ENCODE measurements at regions not wholly inside any gene's neighbourhood (a gene's known extent, or its start where the extent isn't known, plus 50 kb on each side); places are given as distances from the start of the nearest gene placed in this dataset.
A peak's percentile ranks its signal among the peaks of the same experiment; 100 is the strongest.
"Not testable (repeated sequence)": the region's sequence is repeated elsewhere in the genome, so short reads cannot be mapped to it uniquely, and the experiment has no call there.

GRCh38 chr13:56615572-56615971 lies 525.1 kb upstream of the PRR20A start:
- no peak overlapping the region for H3K27ac ChIP-seq (ENCODE audit: low read depth in 1 of 2, low read length in 2 of 2)
- H3K9me3 ChIP-seq (ENCODE audit: control insufficient read depth, low read length) = no peaks in the 10 kb centered on the region
- H3K4me1 ChIP-seq (ENCODE audit: control insufficient read depth in 1 of 2, insufficient read depth in 2 of 2, low read length in 2 of 2) = no peaks in the 10 kb centered on the region
- H3K36me3 ChIP-seq (ENCODE audit: control insufficient read depth in 1 of 2, insufficient read depth in 2 of 2, low read length in 1 of 2) = no peaks in the 10 kb centered on the region
- no peak for DNase-seq
- ATAC-seq (ENCODE audit: low FRiP score) = no peak
- H3K4me3 ChIP-seq (ENCODE audit: low read length in 2 of 2) = no peak overlapping the region
- 87 to 88% methylated on average over 4 of the region's 4 CpGs for WGBS, 2 donors
- intact Hi-C loops (cut with DNase I) = no loop called here
- no peaks in the 10 kb centered on the region for H3K27me3 ChIP-seq (ENCODE audit: control insufficient read depth in 1 of 2, insufficient read depth in 2 of 2, low read length in 1 of 2)

DNA sequence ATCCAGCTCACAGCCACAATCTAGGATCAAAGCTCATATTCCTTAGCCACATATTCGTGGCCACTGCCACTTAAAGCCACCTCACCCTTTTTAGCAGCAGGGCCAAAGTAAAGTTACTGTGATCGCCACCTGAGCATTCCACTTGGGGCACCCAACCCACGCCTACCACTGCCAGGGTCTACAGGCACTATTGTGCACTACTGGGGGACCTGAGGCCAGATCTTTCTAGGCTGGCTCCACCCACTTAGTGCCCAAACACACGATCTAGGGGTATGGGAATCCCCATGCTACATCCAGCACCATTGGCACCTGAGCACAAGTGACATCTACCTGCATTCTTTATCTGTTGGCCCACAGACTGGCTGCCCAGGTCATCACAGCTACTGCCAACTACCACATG lies 517.9 kb upstream of the PRR20A start:
- Histone ChIP-seq H3K4me1 (ENCODE audit: control insufficient read depth in 1 of 2, insufficient read depth in 2 of 2, low read length in 2 of 2) (no peaks in the 10 kb centered on the region), H3K27ac (ENCODE audit: low read depth in 1 of 2, low read length in 2 of 2) (no peak overlapping the region), H3K27me3 (ENCODE audit: control insufficient read depth in 1 of 2, insufficient read depth in 2 of 2, low read length in 1 of 2) (no peaks in the 10 kb centered on the region), H3K9me3 (ENCODE audit: control insufficient read depth, low read length) (peaks cover 4% of the 10 kb centered on the region), H3K36me3 (ENCODE audit: control insufficient read depth in 1 of 2, insufficient read depth in 2 of 2, low read length in 1 of 2) (no peaks in the 10 kb centered on the region), H3K4me3 (ENCODE audit: low read length in 2 of 2) (no peak overlapping the region)
- no peak for DNase-seq
- 81 to 83% methylated on average over 4 of the region's 4 CpGs for WGBS, 2 donors
- intact Hi-C loops (cut with DNase I) = no loop called here
- ATAC-seq (ENCODE audit: low FRiP score) = no peak

- intact Hi-C loops (cut with DNase I); H3K27me3 ChIP-seq (ENCODE audit: control insufficient read depth in 1 of 2, insufficient read depth in 2 of 2, low read length in 1 of 2); ATAC-seq (ENCODE audit: low FRiP score); H3K36me3 ChIP-seq (ENCODE audit: control insufficient read depth in 1 of 2, insufficient read depth in 2 of 2, low read length in 1 of 2); H3K9me3 ChIP-seq (ENCODE audit: control insufficient read depth, low read length); H3K4me1 ChIP-seq (ENCODE audit: control insufficient read depth in 1 of 2, insufficient read depth in 2 of 2, low read length in 2 of 2); H3K4me3 ChIP-seq (ENCODE audit: low read length in 2 of 2); H3K27ac ChIP-seq (ENCODE audit: low read depth in 1 of 2, low read length in 2 of 2): not testable (repeated sequence)
- WGBS, 2 donors = 80 to 84% methylated on average over 6 of the region's 6 CpGs
- peak in 1 of 2 donors; percentile 58 for DNase-seq
Observed at GRCh38 chr13:56628886-56629285, 511.8 kb upstream of the PRR20A start.

DNA sequence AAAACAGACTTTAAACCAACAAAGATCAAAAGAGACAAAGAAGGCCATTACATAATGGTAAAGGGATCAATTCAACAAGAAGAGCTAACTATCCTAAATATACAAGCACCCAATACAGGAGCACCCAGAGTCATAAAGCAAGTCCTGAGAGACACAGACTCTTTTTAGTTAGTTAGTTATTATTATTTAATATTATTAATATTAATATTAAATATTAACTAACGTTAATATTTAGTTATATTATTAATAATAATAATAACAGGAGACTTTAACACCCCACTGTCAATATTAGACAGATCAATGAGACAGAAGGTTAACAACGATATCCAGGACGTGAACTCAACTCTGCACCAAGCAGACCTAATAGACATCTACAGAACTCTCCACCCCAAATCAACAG lies 509.7 kb upstream of the PRR20A start:
- intact Hi-C loops (cut with DNase I); ATAC-seq (ENCODE audit: low FRiP score); H3K27ac ChIP-seq (ENCODE audit: low read depth in 1 of 2, low read length in 2 of 2); H3K4me3 ChIP-seq (ENCODE audit: low read length in 2 of 2); DNase-seq; H3K27me3 ChIP-seq (ENCODE audit: control insufficient read depth in 1 of 2, insufficient read depth in 2 of 2, low read length in 1 of 2); H3K4me1 ChIP-seq (ENCODE audit: control insufficient read depth in 1 of 2, insufficient read depth in 2 of 2, low read length in 2 of 2); H3K9me3 ChIP-seq (ENCODE audit: control insufficient read depth, low read length); H3K36me3 ChIP-seq (ENCODE audit: control insufficient read depth in 1 of 2, insufficient read depth in 2 of 2, low read length in 1 of 2): not testable (repeated sequence)
- 71 to 88% methylated on average over 3 of the region's 3 CpGs for WGBS, 2 donors

DNA sequence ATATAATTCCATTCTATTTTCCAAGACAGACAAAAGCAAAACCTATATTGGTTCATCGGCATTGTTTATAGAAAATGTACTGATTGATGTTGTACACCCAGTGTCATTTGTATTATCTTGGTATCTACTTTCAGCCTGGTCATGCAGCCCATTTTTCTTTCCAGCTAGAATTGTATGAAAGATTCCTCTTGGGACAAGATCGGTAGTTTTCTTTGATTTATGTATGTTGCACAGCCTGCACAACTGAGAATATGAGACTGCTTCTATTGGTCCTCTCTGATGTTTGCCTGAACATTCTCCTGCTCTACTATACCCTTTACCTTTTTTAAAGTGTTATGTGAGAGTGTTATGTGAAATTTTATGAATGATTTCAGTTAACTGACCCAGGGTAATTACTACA lies 487.7 kb upstream of the PRR20A start:
- intact Hi-C loops (cut with DNase I) = no loop called here

DNA sequence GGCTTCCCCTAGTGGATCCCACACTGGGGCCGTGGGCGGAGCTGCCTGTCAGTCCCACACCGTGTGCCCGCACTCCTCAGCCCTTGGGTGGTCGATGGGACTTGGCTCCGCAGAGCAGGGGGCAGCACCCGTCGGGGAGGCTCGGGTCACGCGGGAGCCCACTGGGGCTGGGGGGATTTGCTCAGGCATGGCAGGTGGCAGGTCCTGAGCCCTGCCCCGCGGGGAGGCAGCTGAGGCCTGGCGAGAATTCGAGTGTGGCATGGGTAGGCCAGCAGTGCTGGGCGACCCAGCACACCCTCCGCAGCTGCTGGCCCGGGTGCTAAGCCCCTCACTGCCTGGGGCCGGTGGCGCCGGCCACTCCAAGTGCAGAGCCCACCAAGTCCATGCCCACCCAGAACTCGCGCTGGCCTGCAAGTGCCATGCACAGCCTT lies 481.7 kb upstream of the PRR20A start:
- no peak for ATAC-seq (ENCODE audit: low FRiP score)
- Histone ChIP-seq H3K4me3 (ENCODE audit: low read length in 2 of 2) (no peak overlapping the region), H3K4me1 (ENCODE audit: control insufficient read depth in 1 of 2, insufficient read depth in 2 of 2, low read length in 2 of 2) (no peaks in the 10 kb centered on the region), H3K36me3 (ENCODE audit: control insufficient read depth in 1 of 2, insufficient read depth in 2 of 2, low read length in 1 of 2) (no peaks in the 10 kb centered on the region), H3K27me3 (ENCODE audit: control insufficient read depth in 1 of 2, insufficient read depth in 2 of 2, low read length in 1 of 2) (no peaks in the 10 kb centered on the region), H3K27ac (ENCODE audit: low read depth in 1 of 2, low read length in 2 of 2) (no peak overlapping the region), H3K9me3 (ENCODE audit: control insufficient read depth, low read length) (no peaks in the 10 kb centered on the region)
- intact Hi-C loops (cut with DNase I) = no loop called here
- no peak for DNase-seq
- WGBS, 2 donors = 96% methylated on average over 23 of the region's 23 CpGs

More for the DNA sequence above, 487.7 kb upstream of the PRR20A start:
- no peak for DNase-seq
- Histone ChIP-seq H3K27me3 (ENCODE audit: control insufficient read depth in 1 of 2, insufficient read depth in 2 of 2, low read length in 1 of 2) (no peaks in the 10 kb centered on the region), H3K9me3 (ENCODE audit: control insufficient read depth, low read length) (no peaks in the 10 kb centered on the region), H3K27ac (ENCODE audit: low read depth in 1 of 2, low read length in 2 of 2) (no peak overlapping the region), H3K4me1 (ENCODE audit: control insufficient read depth in 1 of 2, insufficient read depth in 2 of 2, low read length in 2 of 2) (no peaks in the 10 kb centered on the region), H3K4me3 (ENCODE audit: low read length in 2 of 2) (no peak overlapping the region), H3K36me3 (ENCODE audit: control insufficient read depth in 1 of 2, insufficient read depth in 2 of 2, low read length in 1 of 2) (no peaks in the 10 kb centered on the region)
- ATAC-seq (ENCODE audit: low FRiP score) = no peak
- 40 to 43% methylated on average over 2 of the region's 2 CpGs for WGBS, 2 donors

- no peak for DNase-seq
- no peaks in the 10 kb centered on the region for H3K27me3 ChIP-seq (ENCODE audit: control insufficient read depth in 1 of 2, insufficient read depth in 2 of 2, low read length in 1 of 2)
- H3K27ac ChIP-seq (ENCODE audit: low read depth in 1 of 2, low read length in 2 of 2) = no peak overlapping the region
- no peaks in the 10 kb centered on the region for H3K9me3 ChIP-seq (ENCODE audit: control insufficient read depth, low read length)
- 79 to 81% methylated on average over 2 of the region's 2 CpGs for whole genome bisulfite sequencing, 2 donors
- H3K4me3 ChIP-seq (ENCODE audit: low read length in 2 of 2) = no peak overlapping the region
- H3K4me1 ChIP-seq (ENCODE audit: control insufficient read depth in 1 of 2, insufficient read depth in 2 of 2, low read length in 2 of 2) = no peaks in the 10 kb centered on the region
- intact Hi-C loops (cut with DNase I) = no loop called here
- no peak for ATAC-seq (ENCODE audit: low FRiP score)
- no peaks in the 10 kb centered on the region for H3K36me3 ChIP-seq (ENCODE audit: control insufficient read depth in 1 of 2, insufficient read depth in 2 of 2, low read length in 1 of 2)
Observed at GRCh38 chr13:56670563-56670962, 470.2 kb upstream of the PRR20A start.

- H3K4me1 ChIP-seq (ENCODE audit: control insufficient read depth in 1 of 2, insufficient read depth in 2 of 2, low read length in 2 of 2) = no peaks in the 10 kb centered on the region
- H3K9me3 ChIP-seq (ENCODE audit: control insufficient read depth, low read length) = no peaks in the 10 kb centered on the region
- 19 to 23% methylated on average over 1 of the region's 1 CpG for WGBS, 2 donors
- no peaks in the 10 kb centered on the region for H3K27me3 ChIP-seq (ENCODE audit: control insufficient read depth in 1 of 2, insufficient read depth in 2 of 2, low read length in 1 of 2)
- no peak overlapping the region for H3K4me3 ChIP-seq (ENCODE audit: low read length in 2 of 2)
- ATAC-seq (ENCODE audit: low FRiP score) (no peak), DNase-seq (no peak)
- intact Hi-C loops (cut with DNase I) = no loop called here
- no peak overlapping the region for H3K27ac ChIP-seq (ENCODE audit: low read depth in 1 of 2, low read length in 2 of 2)
- no peaks in the 10 kb centered on the region for H3K36me3 ChIP-seq (ENCODE audit: control insufficient read depth in 1 of 2, insufficient read depth in 2 of 2, low read length in 1 of 2)
Observed at GRCh38 chr13:56681404-56681803, 459.3 kb upstream of the PRR20A start.

DNA sequence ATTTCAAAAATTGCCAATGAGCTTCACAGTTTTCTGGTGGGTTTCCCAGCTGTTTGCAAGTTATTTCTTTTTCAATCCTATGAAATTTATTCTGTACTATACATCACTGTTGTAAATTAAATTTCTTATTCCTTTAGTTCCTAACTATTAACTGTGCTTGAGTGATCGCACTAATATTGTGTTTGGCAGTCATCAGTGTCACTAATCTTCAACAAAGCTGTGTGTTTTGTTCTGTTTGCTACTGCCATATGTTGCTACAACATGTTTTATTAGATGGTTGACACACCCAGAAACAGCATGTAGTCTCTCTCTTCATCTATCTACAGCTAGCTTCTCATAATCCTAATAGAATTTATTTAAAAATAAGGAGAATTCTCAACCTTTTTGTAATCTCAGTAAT lies 453.6 kb upstream of the PRR20A start:
- ATAC-seq (ENCODE audit: low FRiP score) = no peak
- intact Hi-C loops (cut with DNase I) = no loop called here
- 34 to 51% methylated on average over 1 of the region's 1 CpG for WGBS, 2 donors

More for the DNA sequence above, 453.6 kb upstream of the PRR20A start:
- DNase-seq = no peak
- no peaks in the 10 kb centered on the region for H3K4me1 ChIP-seq (ENCODE audit: control insufficient read depth in 1 of 2, insufficient read depth in 2 of 2, low read length in 2 of 2)
- H3K4me3 ChIP-seq (ENCODE audit: low read length in 2 of 2) = no peak overlapping the region
- no peaks in the 10 kb centered on the region for H3K36me3 ChIP-seq (ENCODE audit: control insufficient read depth in 1 of 2, insufficient read depth in 2 of 2, low read length in 1 of 2)
- H3K27ac ChIP-seq (ENCODE audit: low read depth in 1 of 2, low read length in 2 of 2) = no peak overlapping the region
- H3K27me3 ChIP-seq (ENCODE audit: control insufficient read depth in 1 of 2, insufficient read depth in 2 of 2, low read length in 1 of 2) = no peaks in the 10 kb centered on the region
- no peaks in the 10 kb centered on the region for H3K9me3 ChIP-seq (ENCODE audit: control insufficient read depth, low read length)

Data from aorta (tissue), 5 donors.